ENCODE measurements at regions not wholly inside any gene's neighbourhood (a gene's known extent, or its start where the extent isn't known, plus 50 kb on each side); places are given as distances from the start of the nearest gene placed in this dataset.

DNA sequence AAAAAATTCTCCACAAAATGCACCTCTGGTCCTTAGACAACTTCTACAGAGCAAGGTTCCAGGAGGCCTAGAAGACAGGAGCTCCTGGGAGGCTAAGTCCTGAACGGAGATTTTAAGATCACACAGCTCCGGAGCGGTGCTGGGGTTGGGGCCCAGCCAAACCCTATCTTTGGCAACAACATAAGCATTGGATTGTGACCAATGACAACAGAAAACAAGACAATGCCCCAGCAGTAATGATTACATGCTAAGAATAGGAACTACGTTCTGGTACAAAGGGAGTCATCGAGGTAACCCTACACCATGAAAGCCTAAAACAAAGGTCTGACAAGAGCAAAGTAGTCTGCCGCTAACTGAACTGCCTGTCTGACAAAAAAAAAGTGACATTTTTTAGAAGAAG lies 171.2 kb downstream of the CMPK2 start:
- no peak for DNase-seq (ENCODE audit: low read depth in 2 of 2, low spot score in 1 of 2)

DNA sequence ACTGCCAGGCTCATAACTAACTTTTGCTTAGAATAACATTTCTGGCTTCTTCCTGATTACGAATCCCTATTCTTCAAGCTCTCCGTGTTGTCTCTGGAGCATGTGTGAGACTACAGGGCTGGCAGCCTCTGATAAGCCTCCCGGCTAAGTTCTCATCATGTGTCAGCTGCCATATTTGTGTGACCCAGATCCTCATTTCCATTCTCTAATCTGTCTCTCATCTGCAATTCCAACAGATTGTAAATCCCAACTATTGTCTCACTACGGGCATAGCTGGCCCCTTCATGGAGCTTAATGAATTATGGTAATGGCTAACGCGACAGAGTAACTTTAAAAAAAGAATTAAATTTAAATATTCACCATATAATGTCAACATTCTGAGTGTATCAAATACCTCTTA lies 165.4 kb downstream of the CMPK2 start:
- no peak for DNase-seq (ENCODE audit: low read depth in 2 of 2, low spot score in 1 of 2)

DNA sequence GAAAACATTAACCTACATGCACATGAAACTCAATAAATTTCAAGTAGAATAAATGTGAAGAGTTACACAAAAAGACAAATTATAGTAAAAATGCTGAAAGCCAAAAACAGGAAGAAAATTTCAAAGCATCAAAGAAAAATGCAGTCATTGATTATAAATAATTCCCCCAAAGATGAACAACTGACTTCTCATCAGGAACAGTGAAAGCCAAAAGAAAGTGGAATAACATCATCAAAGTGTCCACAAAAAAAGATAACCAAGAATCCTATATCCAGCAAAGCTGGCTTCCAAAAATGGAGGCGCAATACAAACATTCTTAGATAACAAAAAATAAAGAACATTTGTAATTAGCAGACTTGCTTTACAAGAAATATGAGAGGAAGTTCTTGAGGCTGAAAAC lies 161.6 kb downstream of the CMPK2 start:
- no peak for DNase-seq (ENCODE audit: low read depth in 2 of 2, low spot score in 1 of 2)

DNA sequence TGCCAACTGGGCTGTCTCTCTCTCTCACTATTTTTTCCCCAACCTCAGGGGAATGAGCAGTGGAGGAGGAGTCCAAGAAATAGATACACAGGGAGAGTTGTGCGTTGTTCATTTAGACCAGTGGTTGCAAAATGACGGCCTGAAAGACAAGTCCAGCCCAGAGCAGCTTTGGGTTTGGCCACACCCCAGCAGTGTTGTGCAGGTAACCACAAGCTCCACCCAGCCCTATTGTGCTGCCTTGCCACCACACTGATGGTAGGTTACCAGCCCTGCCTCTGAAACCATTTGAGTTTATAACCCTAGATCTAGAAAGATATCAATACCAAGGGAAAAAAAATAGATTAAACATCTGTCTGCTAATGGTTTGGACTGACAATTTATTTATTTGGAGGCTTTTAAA lies 144.3 kb downstream of the CMPK2 start:
- no peak for DNase-seq (ENCODE audit: low read depth in 2 of 2, low spot score in 1 of 2)

DNA sequence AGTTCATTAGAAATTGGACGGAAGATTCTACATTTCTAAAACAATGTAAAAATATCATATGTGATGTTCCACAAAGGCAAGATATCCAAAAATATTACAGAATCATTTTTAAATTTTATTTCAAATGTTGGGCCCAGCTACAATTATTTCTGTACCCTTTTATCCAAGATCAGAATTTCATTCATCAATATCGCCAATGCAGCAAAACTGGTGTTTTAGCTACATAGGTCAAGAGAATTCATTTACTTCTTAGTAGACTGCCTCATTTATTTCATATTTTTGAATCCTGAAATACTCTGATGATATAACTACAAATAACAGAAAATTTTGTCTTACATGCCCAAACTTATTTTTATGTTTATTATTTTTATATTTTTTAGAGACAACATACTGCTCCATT lies 143.1 kb downstream of the CMPK2 start:
- DNase-seq (ENCODE audit: low read depth in 2 of 2, low spot score in 1 of 2), result no peak

DNA sequence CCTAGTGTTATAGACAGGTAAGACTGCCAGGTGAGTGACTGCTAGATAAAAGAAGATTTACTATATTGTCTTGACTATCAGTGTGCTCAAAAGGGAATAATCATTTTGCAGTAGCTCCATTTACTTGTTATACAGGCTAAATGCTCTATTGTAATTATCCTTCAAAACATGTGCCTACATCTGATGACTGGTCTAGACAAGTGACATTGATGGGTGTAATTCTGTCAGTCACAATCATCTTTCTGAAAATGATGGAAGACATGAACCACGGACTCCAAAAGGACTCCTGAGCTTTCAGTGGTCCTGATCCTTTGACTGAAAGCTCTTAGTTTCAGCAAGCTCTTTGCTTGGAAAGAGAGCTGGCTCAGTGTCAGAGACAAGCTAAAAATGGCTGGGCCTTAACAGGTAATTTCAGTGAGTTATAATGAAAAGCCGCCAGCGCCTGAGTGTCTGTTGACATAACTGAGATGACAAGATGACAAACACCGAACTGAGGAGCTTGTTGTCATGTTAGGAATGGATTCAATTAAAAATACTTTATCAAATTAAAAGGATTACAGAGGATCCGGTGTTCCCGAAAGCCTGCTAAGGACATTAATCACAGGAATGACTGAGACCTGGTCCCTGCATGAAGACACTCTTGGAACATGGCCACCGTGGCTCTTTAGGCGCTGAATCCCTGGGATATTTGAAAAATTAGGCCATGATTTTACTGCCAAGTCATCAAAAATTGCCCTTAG lies 141.7 kb downstream of the CMPK2 start:
- no peak for DNase-seq (ENCODE audit: low read depth in 2 of 2, low spot score in 1 of 2)

GRCh38 chr2:6724605-6725140 lies 141.0 kb downstream of the CMPK2 start:
- no peak for DNase-seq (ENCODE audit: low read depth in 2 of 2, low spot score in 1 of 2)

DNA sequence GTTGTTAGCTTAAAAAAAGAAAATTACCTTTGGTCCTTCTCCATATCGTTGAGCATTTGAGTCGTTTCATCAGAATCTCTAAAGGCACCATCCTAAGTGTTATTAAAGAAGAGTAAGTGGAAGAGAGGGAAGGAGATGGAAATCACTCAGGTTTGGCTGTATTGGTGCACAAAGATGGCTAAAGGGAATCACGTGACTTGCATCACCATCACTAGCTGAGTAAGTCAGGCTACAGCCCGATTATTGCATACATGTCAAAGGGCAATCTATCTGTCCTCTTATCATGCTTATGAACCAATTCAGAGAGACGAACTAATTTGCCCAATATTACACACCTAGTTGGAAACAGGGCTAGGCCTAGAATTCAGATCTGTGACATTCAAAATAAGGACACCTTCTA lies 137.6 kb downstream of the CMPK2 start:
- no peak for DNase-seq (ENCODE audit: low read depth in 2 of 2, low spot score in 1 of 2)

DNA sequence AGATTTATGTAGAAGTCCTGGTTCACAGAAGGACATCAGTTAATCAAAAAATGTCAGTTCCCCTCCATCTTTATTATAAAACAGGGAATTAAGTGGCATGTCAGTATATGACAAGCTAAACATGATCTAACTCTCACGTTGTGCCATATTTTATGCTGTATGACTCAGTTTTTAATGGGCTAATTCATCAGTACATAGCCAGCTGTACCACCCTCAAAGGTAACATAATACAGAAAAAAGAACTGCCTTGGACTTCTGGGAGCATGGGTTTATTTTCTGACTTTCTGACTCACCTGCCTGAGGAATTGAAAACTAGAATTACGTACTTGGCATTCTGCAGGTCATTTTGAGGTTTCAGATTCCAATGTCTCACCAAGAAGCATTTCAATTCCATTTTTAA lies 135.7 kb downstream of the CMPK2 start:
- DNase-seq (ENCODE audit: low read depth in 2 of 2, low spot score in 1 of 2), result no peak

DNA sequence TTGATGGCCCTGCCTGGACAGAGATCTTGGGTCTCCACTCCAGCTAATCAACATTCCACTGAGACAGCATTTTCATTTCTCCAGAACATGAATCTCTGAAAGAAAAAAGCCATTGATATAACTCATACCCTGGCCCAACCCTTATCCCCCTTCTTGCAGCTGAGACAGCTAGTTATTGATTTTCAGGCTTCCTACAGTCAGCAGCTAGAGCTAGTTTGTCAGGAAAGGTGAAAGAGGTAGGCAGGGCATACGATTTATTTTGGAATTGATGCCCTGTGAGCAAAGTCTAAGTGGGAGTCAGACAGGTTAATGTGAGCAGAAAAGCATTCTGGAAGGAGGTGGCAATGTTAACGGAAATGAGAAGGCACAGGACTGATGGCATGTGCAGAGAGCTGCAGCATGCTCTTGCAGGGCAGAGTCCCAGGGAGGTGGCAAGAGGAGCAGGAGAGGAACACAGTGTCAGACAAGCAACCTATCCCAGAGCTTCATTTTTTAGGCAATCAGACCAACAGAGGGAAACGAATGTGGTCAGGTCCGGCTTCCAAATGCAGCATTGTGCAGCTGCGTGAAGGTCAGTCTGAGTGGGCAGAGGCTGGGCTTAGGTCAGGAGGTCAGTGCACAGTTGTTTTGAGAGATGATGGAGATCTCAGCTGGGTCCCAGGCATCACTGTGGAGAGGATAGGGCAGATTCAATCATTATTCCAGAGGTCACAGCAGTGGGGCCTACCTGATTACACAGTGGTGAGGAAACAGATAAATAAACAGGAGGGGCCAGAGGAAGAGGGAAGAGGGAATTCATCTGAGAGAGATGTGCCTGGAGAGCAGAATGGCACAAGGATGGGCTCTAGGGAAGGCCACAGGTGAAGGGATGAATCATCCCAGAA lies 134.8 kb downstream of the CMPK2 start:
- no peak for DNase-seq (ENCODE audit: low read depth in 2 of 2, low spot score in 1 of 2)

DNA sequence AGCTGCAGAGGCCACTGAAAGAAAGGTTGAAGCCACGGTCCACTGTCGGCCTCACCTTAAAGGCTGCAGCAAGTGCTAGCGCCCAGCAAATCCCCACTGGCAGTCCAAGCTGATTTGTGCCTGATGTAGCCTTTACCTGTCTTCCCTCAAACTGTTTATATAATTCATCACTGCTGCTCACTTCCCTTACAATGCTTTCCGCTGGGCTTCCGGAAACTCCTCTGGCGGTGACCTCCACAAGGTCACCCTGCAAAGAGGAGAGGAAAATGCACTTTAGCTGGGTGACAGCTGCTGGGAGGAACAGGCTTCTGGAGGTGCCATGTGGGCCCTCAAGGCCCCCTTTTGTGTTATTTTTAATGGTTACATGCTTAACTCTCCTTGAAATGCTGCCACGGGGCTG lies 126.2 kb downstream of the CMPK2 start:
- no peak for DNase-seq (ENCODE audit: low read depth in 2 of 2, low spot score in 1 of 2)

DNA sequence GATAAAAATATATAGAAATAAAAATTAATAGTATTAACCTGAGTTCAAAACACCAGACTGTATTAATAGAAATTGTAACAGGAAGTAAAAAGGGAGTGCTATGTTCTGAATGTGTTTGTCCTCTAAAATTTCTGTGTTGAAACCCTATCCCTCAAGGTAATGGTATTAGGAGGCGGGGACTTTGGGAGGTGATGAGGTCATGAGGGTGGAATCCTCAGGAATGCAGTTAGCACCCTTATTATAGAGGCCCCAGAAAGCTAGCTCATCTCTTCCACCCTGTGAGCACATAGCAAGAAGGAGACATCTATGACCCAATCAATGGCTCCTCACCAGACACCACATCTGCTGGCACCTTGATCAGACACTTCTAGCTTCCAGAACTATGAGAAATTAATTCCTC lies 124.5 kb downstream of the CMPK2 start:
- DNase-seq (ENCODE audit: low read depth in 2 of 2, low spot score in 1 of 2), result no peak

- no peak for DNase-seq (ENCODE audit: low read depth in 2 of 2, low spot score in 1 of 2)
These were observed 121.7 kb downstream of the CMPK2 start for GRCh38 chr2:6744038-6744437.

- no peak for DNase-seq (ENCODE audit: low read depth in 2 of 2, low spot score in 1 of 2)
These were observed 118.3 kb downstream of the CMPK2 start for GRCh38 chr2:6747433-6747832.

- DNase-seq (ENCODE audit: low read depth in 2 of 2, low spot score in 1 of 2), result no peak
These were observed 117.2 kb downstream of the CMPK2 start for GRCh38 chr2:6748406-6749067.

- no peak for DNase-seq (ENCODE audit: low read depth in 2 of 2, low spot score in 1 of 2)
These were observed 115.7 kb downstream of the CMPK2 start for GRCh38 chr2:6749962-6750361.

- DNase-seq (ENCODE audit: low read depth in 2 of 2, low spot score in 1 of 2), result no peak
These were observed 115.1 kb downstream of the CMPK2 start for GRCh38 chr2:6750411-6751158.

DNA sequence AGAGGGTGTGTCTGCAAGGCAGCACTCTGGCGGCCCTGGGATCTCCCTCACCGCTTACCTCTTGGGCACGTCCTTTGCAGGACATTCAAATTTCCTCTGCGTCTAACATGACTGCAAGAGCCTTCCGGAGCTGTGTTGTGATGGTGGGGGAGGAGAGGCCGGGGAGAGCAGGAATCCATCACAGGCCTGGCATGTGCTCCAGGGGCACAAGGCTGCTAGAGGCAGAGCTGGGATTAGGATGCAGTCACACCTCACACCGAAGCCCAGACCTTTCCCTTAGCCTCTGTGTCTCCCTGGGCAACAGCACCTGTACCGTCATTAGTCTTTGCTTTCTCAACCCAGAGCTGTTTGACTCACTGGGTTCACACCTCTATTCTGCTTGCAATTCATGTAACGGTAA lies 111.3 kb downstream of the CMPK2 start:
- DNase-seq (ENCODE audit: low read depth in 2 of 2, low spot score in 1 of 2), result no peak

DNA sequence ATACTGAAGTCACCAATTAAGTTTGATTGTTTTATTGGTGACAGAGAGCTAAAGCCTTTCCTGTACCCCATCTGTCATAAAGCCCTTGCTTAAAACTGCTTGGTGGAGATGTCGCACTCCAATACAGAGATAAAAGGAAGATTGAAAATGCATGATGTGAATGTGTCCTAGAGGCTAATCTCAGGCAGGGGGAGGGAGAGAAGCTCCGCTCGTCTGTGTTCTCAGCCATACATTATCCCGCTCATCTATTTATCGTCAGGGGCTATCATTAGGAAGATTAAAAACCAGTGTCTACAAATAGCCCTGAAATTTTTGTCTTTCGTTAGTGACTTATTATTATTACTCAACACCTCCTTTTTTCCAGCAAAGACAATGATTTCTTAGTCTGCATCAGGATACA lies 110.3 kb downstream of the CMPK2 start:
- DNase-seq (ENCODE audit: low read depth in 2 of 2, low spot score in 1 of 2), result no peak

GRCh38 chr2:6757215-6757614 lies 108.5 kb downstream of the CMPK2 start:
- no peak for DNase-seq (ENCODE audit: low read depth in 2 of 2, low spot score in 1 of 2)

GRCh38 chr2:6759689-6760088 lies 106.0 kb downstream of the CMPK2 start:
- no peak for DNase-seq (ENCODE audit: low read depth in 2 of 2, low spot score in 1 of 2)
